Anterior cingulate cortex (tissue), 58 donors: ENCODE measurements at regions not wholly inside any gene's neighbourhood (a gene's known extent, or its start where the extent isn't known, plus 50 kb on each side); places are given as distances from the start of the nearest gene placed in this dataset.

Experiments used
- DNase-seq, 58 donors: peaks; one replicate each; lab custom pipeline; 2025; lab: John Stamatoyannopoulos, UW

GRCh38 chr11:109089144-109089543 lies 332.8 kb upstream of the C11orf87 start:
- no peak for DNase-seq

GRCh38 chr11:109093354-109093753 lies 328.6 kb upstream of the C11orf87 start:
- no peak for DNase-seq

DNA sequence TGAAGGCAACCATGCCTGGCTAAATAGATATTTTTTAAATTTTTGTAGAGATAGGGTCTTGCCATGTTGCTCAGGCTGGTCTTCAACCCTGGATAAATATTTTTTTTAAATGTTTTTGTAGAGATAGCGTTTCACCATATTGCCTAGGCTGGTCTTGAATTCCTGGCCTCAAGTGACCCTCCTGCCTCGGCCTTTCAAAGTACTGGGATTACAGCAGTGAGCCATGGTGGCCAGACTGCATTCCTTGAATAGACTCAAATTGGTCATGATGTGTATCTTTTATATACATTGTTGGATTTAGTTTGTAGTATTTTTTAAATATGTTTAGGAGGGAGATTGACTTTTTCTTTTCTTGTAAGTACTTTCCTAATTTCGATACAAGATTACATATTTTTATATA lies 325.7 kb upstream of the C11orf87 start:
- DNase-seq, result no peak

GRCh38 chr11:109106151-109106906 lies 315.7 kb upstream of the C11orf87 start:
- no peak for DNase-seq

- no peak for DNase-seq
These were observed 312.8 kb upstream of the C11orf87 start for GRCh38 chr11:109109150-109109549.

- DNase-seq, result no peak
These were observed 312.2 kb upstream of the C11orf87 start for GRCh38 chr11:109109571-109110315.

- no peak for DNase-seq
These were observed 309.7 kb upstream of the C11orf87 start for GRCh38 chr11:109112261-109112660.

- DNase-seq, result peak in 2 of 58 donors; percentile 1
These were observed 309.1 kb upstream of the C11orf87 start for GRCh38 chr11:109112821-109113280.

- no peak for DNase-seq
These were observed 301.6 kb upstream of the C11orf87 start for GRCh38 chr11:109120341-109120740.

DNA sequence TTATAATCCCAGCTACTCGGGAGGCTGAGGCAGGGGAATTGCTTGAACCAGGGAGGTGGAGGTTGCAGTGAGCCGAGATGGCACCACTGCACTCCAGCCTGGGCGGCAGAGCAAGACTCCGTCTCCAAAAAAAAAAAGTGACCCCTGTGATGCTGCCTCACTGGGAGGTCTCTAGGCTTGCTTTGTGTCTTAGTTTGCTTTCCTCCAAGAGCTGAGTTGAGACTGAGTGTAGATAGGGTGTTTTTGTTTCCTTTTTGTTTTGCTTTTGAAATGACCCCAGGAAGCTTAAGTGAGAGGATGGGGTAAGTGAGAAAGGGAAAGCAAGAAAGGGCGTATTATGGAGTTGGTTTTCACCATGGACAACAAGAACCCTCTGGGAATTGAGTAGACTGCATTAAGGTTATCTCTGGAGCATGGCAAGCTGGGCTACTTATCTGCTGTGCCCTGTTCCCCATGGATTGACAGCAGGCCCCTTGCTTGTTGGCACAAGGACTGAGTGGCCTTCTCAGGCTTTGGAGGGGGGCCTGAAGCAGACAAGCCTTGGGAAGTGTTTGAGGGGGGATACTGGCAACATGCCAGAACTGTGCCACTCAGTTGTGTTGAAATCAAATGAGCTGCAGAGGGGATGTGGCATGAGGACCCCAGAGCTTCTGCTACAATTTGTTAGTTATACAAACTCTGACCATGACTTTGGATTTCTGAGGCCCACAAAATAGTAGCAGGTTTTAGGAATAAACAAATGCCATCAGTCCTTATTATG lies 300.6 kb upstream of the C11orf87 start:
- no peak for DNase-seq

DNA sequence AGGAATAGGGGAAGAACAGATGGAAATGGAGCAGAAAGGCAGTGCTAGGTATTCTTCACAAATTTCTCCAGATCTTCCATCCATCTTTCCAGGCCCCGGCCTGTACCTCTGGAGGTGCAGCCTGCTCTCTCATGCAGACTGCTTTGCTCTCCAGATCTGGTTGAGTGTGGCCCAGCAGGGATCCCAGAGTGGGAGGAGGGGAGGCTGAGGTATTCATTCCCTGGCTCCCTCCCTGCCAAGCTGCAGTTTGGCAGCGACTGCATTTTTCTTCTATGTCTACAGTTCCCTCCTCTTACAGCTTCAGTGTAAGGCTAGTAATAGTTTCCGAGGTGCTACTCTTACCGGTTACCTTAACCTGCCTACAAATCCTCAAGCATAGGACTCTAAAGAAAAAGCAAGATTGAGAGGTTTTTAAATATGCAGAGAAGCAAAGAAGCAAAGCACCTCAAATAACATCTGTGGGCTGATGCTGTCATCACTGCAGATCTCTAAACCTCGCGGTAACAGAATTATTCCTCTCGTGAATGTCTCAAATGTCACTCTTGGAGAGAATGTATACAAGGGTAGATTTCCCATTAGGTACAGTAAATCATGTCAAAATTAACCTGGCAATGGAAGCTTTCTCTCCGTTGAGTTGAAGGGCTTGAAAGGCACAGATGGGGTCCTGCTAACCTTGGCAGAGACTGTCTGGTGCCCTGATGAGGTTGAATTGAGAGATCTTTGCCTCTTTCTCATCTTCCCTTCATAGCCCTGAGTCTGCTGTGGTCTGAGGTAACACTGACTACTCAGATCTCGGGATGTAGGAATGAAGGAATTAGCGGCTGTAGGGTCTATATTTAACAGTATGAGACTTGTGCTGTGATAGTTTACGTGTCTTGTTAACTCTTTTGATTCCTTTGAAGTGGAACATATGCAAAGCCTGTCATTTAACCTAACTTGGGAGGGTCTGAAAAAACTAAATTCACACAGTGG lies 297.9 kb upstream of the C11orf87 start:
- peak in 5 of 58 donors; percentile 0 to 30 (median 3) for DNase-seq

- DNase-seq, result no peak
These were observed 291.1 kb upstream of the C11orf87 start for GRCh38 chr11:109130910-109131309.

- DNase-seq, result no peak
These were observed 289.5 kb upstream of the C11orf87 start for GRCh38 chr11:109132539-109132938.

DNA sequence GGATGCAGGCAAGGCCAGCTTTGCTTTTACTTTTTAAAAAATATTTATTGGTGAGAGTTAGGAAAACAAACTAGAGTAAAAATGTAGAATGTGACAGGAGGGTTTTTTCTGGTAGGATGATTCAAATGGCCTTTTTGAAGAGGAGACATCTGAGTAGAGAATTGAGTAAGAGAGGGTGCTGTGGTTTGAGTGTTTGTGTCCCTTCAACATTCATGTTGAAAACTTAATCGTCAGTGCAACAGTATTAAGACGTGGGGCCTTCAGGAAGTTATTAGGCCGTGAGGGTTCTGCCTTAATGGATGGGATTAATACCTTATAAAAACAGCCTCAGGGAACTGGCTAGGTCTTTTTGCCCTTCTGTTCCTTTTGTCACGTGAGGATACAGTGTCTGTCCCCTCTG lies 288.8 kb upstream of the C11orf87 start:
- DNase-seq, result no peak

- no peak for DNase-seq
These were observed 286.4 kb upstream of the C11orf87 start for GRCh38 chr11:109135627-109136026.

- no peak for DNase-seq
These were observed 283.8 kb upstream of the C11orf87 start for GRCh38 chr11:109138196-109138595.

DNA sequence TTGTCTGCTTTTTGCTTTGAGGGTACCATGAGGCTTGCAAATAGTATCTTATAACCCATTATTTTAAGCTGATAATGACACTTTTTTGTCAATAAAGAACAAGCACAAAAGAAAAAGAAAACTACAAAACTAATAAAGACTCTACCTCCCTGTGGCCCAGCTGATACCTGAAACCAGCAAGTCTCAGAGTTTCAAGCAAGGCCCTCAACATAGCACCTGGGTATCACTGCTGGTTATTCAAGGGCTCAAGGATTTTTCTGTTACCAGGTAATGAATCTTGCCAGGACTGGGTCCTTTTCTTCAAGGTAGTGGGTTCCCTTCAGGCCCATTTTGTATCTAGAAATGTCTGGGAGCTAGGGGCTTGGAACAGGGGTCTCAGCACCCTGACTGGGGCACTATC lies 281.6 kb upstream of the C11orf87 start:
- DNase-seq, result no peak

DNA sequence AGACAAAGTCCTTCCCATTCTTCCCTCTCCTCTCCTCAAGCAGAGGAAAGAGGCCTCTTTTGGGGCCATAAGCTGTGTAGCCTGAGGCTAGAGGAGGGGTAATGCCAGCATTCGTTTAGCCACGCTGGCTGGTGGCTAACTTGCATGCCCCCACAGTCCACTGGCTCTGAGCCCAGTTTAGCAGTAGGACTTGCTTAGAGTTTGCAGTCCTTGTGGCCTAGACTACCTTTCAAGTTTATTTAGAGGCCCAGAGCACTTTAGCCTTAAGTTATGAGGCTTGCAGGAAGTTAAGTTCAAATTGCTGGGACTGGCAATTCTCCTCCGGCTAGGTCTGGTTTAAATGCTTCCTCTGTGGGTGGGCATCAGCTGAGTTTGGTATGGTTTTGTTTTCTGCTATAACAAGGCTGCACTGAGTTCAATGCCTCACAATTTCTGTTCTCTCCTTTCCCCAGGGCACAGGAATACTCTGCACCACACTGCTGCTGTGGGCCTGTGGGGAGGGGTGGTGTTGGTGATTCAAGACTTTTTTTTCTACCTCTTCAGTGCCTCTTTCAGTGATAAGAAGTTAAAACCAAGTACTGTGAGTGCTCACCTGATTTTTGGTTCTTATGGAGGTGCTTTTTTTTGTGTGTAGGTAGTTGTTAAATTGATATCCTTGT lies 281.0 kb upstream of the C11orf87 start:
- no peak for DNase-seq

GRCh38 chr11:109145287-109145686 lies 276.7 kb upstream of the C11orf87 start:
- no peak for DNase-seq
